NCI-H748 (cell line): ENCODE measurements at regions not wholly inside any gene's neighbourhood (a gene's known extent, or its start where the extent isn't known, plus 50 kb on each side); places are given as distances from the start of the nearest gene placed in this dataset.

Source experiments
- DNase-seq: peaks from one replicate; lab custom pipeline; 2025; ENCODE audit not compliant: unreplicated experiment; lab: John Stamatoyannopoulos, UW

GRCh38 chr15:62922514-62922913 lies 120.0 kb upstream of the TPM1 start:
- no peak for DNase-seq

GRCh38 chr15:62925875-62926274 lies 116.7 kb upstream of the TPM1 start:
- DNase-seq, result no peak

GRCh38 chr15:62927196-62927595 lies 115.4 kb upstream of the TPM1 start:
- DNase-seq, result no peak

- no peak for DNase-seq
These were observed 114.7 kb upstream of the TPM1 start for GRCh38 chr15:62927836-62928235.

GRCh38 chr15:62928242-62928999 lies 114.1 kb upstream of the TPM1 start:
- peak; percentile 1 for DNase-seq

GRCh38 chr15:62929000-62929357 lies 113.6 kb upstream of the TPM1 start:
- DNase-seq, result no peak

- DNase-seq, result no peak
These were observed 110.9 kb upstream of the TPM1 start for GRCh38 chr15:62931650-62932049.

GRCh38 chr15:62932436-62932835 lies 110.1 kb upstream of the TPM1 start:
- DNase-seq, result no peak

- DNase-seq, result no peak
These were observed 109.2 kb upstream of the TPM1 start for GRCh38 chr15:62933386-62933785.

GRCh38 chr15:62934236-62934971 lies 108.1 kb upstream of the TPM1 start:
- no peak for DNase-seq

- DNase-seq, result peak; percentile 1
These were observed 107.1 kb upstream of the TPM1 start for GRCh38 chr15:62935300-62936081.

- DNase-seq, result no peak
These were observed 103.7 kb upstream of the TPM1 start for GRCh38 chr15:62938825-62939224.

GRCh38 chr15:62940093-62940754 lies 102.3 kb upstream of the TPM1 start:
- no peak for DNase-seq

GRCh38 chr15:62940755-62941361 lies 101.7 kb upstream of the TPM1 start:
- no peak for DNase-seq

GRCh38 chr15:62941699-62942098 lies 100.8 kb upstream of the TPM1 start:
- no peak for DNase-seq

- DNase-seq, result no peak
These were observed 100.1 kb upstream of the TPM1 start for GRCh38 chr15:62942428-62942827.

GRCh38 chr15:62945063-62945462 lies 97.5 kb upstream of the TPM1 start:
- no peak for DNase-seq

- no peak for DNase-seq
These were observed 96.8 kb upstream of the TPM1 start for GRCh38 chr15:62945760-62946159.

GRCh38 chr15:62946940-62947339 lies 95.6 kb upstream of the TPM1 start:
- no peak for DNase-seq

- no peak for DNase-seq
These were observed 92.0 kb upstream of the TPM1 start for GRCh38 chr15:62950462-62950931.

GRCh38 chr15:62951481-62951880 lies 91.1 kb upstream of the TPM1 start:
- DNase-seq, result no peak
